ENCODE measurements at regions not wholly inside any gene's neighbourhood (a gene's known extent, or its start where the extent isn't known, plus 50 kb on each side); places are given as distances from the start of the nearest gene placed in this dataset.
A peak's percentile ranks its signal among the peaks of the same experiment; 100 is the strongest.

GRCh38 chr2:20135631-20136050, 84.2 kb upstream of the LAPTM4A start:
- peak in 7 of 9 donors; percentile 2 to 50 (median 15) for DNase-seq (ENCODE audit: low read depth in 6 of 9, low spot score in 9 of 9)
- Histone ChIP-seq H3K4me1 (ENCODE audit: control insufficient read depth in 2 of 2, insufficient read depth in 2 of 2, low read length in 2 of 2) (no peaks in the 10 kb centered on the region), H3K27me3 (ENCODE audit: control insufficient read depth in 2 of 2, insufficient read depth in 1 of 2, low read length in 1 of 2) (peaks cover 0 to 6% of the 10 kb centered on the region in 2 donors), H3K36me3 (ENCODE audit: control insufficient read depth in 2 of 2, insufficient read depth in 2 of 2, low read length in 1 of 2) (no peaks in the 10 kb centered on the region), H3K4me3 (ENCODE audit: low read length in 2 of 2) (no peak overlapping the region), H3K27ac (ENCODE audit: low read depth in 1 of 2, low read length in 1 of 2) (no peak overlapping the region), H3K9me3 (ENCODE audit: control insufficient read depth in 2 of 2, insufficient read depth in 1 of 2, low read length in 1 of 2) (no peaks in the 10 kb centered on the region)
- 18% methylated on average over 10 of the region's 10 CpGs for WGBS

- H3K4me1 ChIP-seq (ENCODE audit: control insufficient read depth in 2 of 2, insufficient read depth in 2 of 2, low read length in 2 of 2) = no peaks in the 10 kb centered on the region
Measured at GRCh38 chr2:20132990-20133535, 81.6 kb upstream of the LAPTM4A start.

GRCh38 chr2:20130821-20131645, 79.6 kb upstream of the LAPTM4A start:
- no peak for DNase-seq (ENCODE audit: low read depth in 6 of 9, low spot score in 9 of 9)
- no peaks in the 10 kb centered on the region for H3K9me3 ChIP-seq (ENCODE audit: control insufficient read depth in 2 of 2, insufficient read depth in 1 of 2, low read length in 1 of 2)
- H3K36me3 ChIP-seq (ENCODE audit: control insufficient read depth in 2 of 2, insufficient read depth in 2 of 2, low read length in 1 of 2) = no peaks in the 10 kb centered on the region
- WGBS = 88% methylated on average over 11 of the region's 11 CpGs
- H3K4me1 ChIP-seq (ENCODE audit: control insufficient read depth in 2 of 2, insufficient read depth in 2 of 2, low read length in 2 of 2) = no peaks in the 10 kb centered on the region
- no peak overlapping the region for H3K27ac ChIP-seq (ENCODE audit: low read depth in 1 of 2, low read length in 1 of 2)
- peaks cover 0 to 3% of the 10 kb centered on the region in 2 donors for H3K27me3 ChIP-seq (ENCODE audit: control insufficient read depth in 2 of 2, insufficient read depth in 1 of 2, low read length in 1 of 2)
- no peak overlapping the region for H3K4me3 ChIP-seq (ENCODE audit: low read length in 2 of 2)

More at GRCh38 chr2:20132990-20133535, 81.6 kb upstream of the LAPTM4A start:
- Histone ChIP-seq H3K27ac (ENCODE audit: low read depth in 1 of 2, low read length in 1 of 2) (no peak overlapping the region), H3K4me3 (ENCODE audit: low read length in 2 of 2) (no peak overlapping the region), H3K9me3 (ENCODE audit: control insufficient read depth in 2 of 2, insufficient read depth in 1 of 2, low read length in 1 of 2) (no peaks in the 10 kb centered on the region), H3K27me3 (ENCODE audit: control insufficient read depth in 2 of 2, insufficient read depth in 1 of 2, low read length in 1 of 2) (peaks cover 0 to 6% of the 10 kb centered on the region in 2 donors), H3K36me3 (ENCODE audit: control insufficient read depth in 2 of 2, insufficient read depth in 2 of 2, low read length in 1 of 2) (no peaks in the 10 kb centered on the region)
- 88% methylated on average over 12 of the region's 12 CpGs for WGBS
- no peak for DNase-seq (ENCODE audit: low read depth in 6 of 9, low spot score in 9 of 9)

GRCh38 chr2:20130160-20130560, 78.7 kb upstream of the LAPTM4A start:
- H3K4me1 ChIP-seq (ENCODE audit: control insufficient read depth in 2 of 2, insufficient read depth in 2 of 2, low read length in 2 of 2) = no peaks in the 10 kb centered on the region
- H3K27me3 ChIP-seq (ENCODE audit: control insufficient read depth in 2 of 2, insufficient read depth in 1 of 2, low read length in 1 of 2) = peaks cover 0 to 3% of the 10 kb centered on the region in 2 donors
- no peak for DNase-seq (ENCODE audit: low read depth in 6 of 9, low spot score in 9 of 9)
- no peaks in the 10 kb centered on the region for H3K36me3 ChIP-seq (ENCODE audit: control insufficient read depth in 2 of 2, insufficient read depth in 2 of 2, low read length in 1 of 2)
- no peaks in the 10 kb centered on the region for H3K9me3 ChIP-seq (ENCODE audit: control insufficient read depth in 2 of 2, insufficient read depth in 1 of 2, low read length in 1 of 2)
- H3K4me3 ChIP-seq (ENCODE audit: low read length in 2 of 2) = no peak overlapping the region
- H3K27ac ChIP-seq (ENCODE audit: low read depth in 1 of 2, low read length in 1 of 2) = no peak overlapping the region
- WGBS = 97% methylated on average over 3 of the region's 3 CpGs

DNA sequence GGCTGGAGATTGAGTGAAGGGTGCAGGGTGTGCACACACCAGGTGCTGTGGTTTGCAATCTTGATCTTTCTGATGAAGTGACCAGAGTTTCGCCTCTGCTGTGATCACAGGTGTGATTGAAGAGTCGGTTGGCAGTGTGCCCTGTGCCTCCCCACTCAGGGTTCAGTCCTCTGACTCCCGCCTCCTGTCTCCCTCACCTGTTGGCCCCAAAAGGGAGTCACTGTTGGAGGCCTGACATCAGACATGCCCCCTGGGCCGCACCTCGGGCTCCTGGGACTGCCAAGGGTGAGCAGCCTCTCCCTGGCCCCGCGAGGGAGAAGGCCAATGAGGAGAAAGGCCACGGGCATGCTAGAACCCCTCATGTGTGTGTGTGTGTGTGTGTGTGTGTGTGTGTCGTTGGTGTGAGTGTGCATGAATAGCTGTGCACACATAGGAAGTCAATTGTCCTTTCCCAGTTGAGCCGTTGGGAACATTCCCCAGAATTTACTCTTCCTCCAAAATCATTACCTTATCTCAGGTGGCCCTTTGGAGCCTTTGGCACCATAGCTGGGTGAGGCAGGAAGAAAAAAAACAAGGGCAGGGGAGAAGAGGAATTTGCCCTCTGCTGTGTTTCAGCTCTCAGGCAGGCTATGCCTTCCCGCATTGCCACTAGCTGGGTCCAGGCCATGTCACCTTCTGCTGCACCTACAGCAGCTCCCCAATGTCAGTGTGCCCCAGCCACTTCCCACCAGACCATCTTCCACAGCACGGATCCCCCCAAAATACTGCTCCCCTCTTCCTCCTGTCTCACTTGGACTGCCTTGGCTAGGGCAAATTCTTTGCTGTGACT, 78.1 kb upstream of the LAPTM4A start:
- H3K4me3 ChIP-seq (ENCODE audit: low read length in 2 of 2) = no peak overlapping the region
- H3K9me3 ChIP-seq (ENCODE audit: control insufficient read depth in 2 of 2, insufficient read depth in 1 of 2, low read length in 1 of 2) = no peaks in the 10 kb centered on the region
- no peak for DNase-seq (ENCODE audit: low read depth in 6 of 9, low spot score in 9 of 9)
- H3K36me3 ChIP-seq (ENCODE audit: control insufficient read depth in 2 of 2, insufficient read depth in 2 of 2, low read length in 1 of 2) = no peaks in the 10 kb centered on the region
- H3K27ac ChIP-seq (ENCODE audit: low read depth in 1 of 2, low read length in 1 of 2) = no peak overlapping the region
- WGBS = 92% methylated on average over 12 of the region's 12 CpGs
- H3K4me1 ChIP-seq (ENCODE audit: control insufficient read depth in 2 of 2, insufficient read depth in 2 of 2, low read length in 2 of 2) = no peaks in the 10 kb centered on the region
- H3K27me3 ChIP-seq (ENCODE audit: control insufficient read depth in 2 of 2, insufficient read depth in 1 of 2, low read length in 1 of 2) = no peaks in the 10 kb centered on the region

DNA sequence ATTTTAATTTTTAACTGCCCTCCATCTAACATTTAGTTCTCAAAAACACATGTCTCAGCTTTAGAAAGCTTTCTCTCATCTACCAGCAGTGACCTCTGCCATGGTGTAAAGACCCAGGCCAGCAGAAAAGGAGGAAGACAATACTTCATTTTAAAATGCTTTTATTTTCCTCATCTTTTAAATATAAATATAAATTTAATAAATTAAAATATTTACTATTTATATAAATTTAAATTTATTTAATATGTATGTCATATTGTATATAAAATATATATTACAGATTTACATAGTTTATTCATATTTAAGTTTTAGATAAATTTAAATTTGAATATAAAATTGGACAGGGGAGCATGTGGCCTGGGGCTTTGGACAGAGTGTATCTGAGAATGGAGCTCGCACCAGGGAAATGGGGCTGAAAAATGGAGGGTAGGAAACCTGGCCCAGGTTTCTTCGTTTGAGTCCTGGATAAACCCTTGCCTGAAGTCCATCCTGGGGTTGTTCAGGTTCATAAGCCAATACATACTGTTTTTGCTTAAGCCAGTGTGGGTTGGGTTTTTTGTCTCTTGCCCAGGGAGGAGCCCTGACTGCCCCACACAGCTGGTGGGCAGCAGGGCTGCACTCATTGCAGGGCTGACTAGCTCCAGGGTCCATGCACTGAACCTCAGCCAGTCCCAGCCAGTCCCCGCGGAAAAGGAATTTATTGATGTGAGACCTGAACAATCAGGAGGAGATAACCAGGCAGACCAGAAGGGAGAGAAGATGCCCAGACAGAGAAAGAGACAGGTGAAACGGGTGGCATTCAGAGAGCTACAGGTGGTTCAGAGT, 77.3 kb upstream of the LAPTM4A start:
- WGBS = 95% methylated on average over 5 of the region's 5 CpGs
- no peaks in the 10 kb centered on the region for H3K9me3 ChIP-seq (ENCODE audit: control insufficient read depth in 2 of 2, insufficient read depth in 1 of 2, low read length in 1 of 2)
- no peaks in the 10 kb centered on the region for H3K36me3 ChIP-seq (ENCODE audit: control insufficient read depth in 2 of 2, insufficient read depth in 2 of 2, low read length in 1 of 2)
- no peaks in the 10 kb centered on the region for H3K4me1 ChIP-seq (ENCODE audit: control insufficient read depth in 2 of 2, insufficient read depth in 2 of 2, low read length in 2 of 2)
- H3K27ac ChIP-seq (ENCODE audit: low read depth in 1 of 2, low read length in 1 of 2) = no peak overlapping the region
- no peak overlapping the region for H3K4me3 ChIP-seq (ENCODE audit: low read length in 2 of 2)
- no peaks in the 10 kb centered on the region for H3K27me3 ChIP-seq (ENCODE audit: control insufficient read depth in 2 of 2, insufficient read depth in 1 of 2, low read length in 1 of 2)
- DNase-seq (ENCODE audit: low read depth in 6 of 9, low spot score in 9 of 9) = no peak

DNA sequence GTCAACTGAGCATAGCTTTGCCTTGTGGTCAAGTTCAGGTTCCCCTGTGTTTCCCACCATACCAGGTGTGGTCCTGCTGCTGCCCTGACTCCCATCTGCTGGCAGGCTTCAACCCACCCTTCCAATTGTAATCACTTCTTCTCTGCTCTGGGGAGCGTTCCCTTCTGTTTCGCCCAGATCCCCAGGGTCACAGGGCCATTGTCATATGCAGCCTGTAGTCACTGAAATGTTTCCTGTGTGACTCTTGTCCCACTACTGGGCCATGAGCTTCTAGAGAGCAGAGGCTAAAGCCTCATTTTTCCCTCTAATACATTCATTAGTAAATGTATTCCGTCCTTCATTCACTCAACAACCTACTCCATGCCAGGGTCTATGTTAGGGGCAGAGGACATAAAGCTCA, 75.0 kb upstream of the LAPTM4A start:
- DNase-seq (ENCODE audit: low read depth in 6 of 9, low spot score in 9 of 9) = no peak
- Histone ChIP-seq H3K36me3 (ENCODE audit: control insufficient read depth in 2 of 2, insufficient read depth in 2 of 2, low read length in 1 of 2) (no peaks in the 10 kb centered on the region), H3K27ac (ENCODE audit: low read depth in 1 of 2, low read length in 1 of 2) (no peak overlapping the region), H3K27me3 (ENCODE audit: control insufficient read depth in 2 of 2, insufficient read depth in 1 of 2, low read length in 1 of 2) (no peaks in the 10 kb centered on the region), H3K4me3 (ENCODE audit: low read length in 2 of 2) (no peak overlapping the region), H3K9me3 (ENCODE audit: control insufficient read depth in 2 of 2, insufficient read depth in 1 of 2, low read length in 1 of 2) (no peaks in the 10 kb centered on the region), H3K4me1 (ENCODE audit: control insufficient read depth in 2 of 2, insufficient read depth in 2 of 2, low read length in 2 of 2) (no peaks in the 10 kb centered on the region)
- WGBS = 98% methylated on average over 3 of the region's 3 CpGs

DNA sequence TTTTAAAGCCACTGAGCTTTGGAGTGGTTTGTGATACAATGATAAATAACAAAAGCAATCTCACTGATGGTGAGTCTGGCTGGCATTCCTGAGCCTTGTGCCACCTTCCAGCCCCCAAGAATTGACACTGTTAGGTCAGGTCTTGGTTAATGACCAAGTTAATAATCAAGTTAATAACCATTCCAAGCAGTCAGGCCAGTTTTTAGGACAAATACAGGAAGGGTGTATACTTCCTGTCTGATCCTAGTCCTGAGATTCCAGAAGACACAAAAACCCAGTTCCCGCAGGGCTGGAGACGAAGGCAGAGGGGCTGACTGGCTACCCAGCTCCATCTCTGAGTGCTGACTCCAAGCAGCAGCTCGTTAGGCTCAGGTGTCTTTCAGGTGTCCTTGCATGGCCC, 74.6 kb upstream of the LAPTM4A start:
- DNase-seq (ENCODE audit: low read depth in 6 of 9, low spot score in 9 of 9) = no peak
- Histone ChIP-seq H3K9me3 (ENCODE audit: control insufficient read depth in 2 of 2, insufficient read depth in 1 of 2, low read length in 1 of 2) (no peaks in the 10 kb centered on the region), H3K36me3 (ENCODE audit: control insufficient read depth in 2 of 2, insufficient read depth in 2 of 2, low read length in 1 of 2) (no peaks in the 10 kb centered on the region), H3K27ac (ENCODE audit: low read depth in 1 of 2, low read length in 1 of 2) (no peak overlapping the region), H3K27me3 (ENCODE audit: control insufficient read depth in 2 of 2, insufficient read depth in 1 of 2, low read length in 1 of 2) (no peaks in the 10 kb centered on the region), H3K4me1 (ENCODE audit: control insufficient read depth in 2 of 2, insufficient read depth in 2 of 2, low read length in 2 of 2) (no peaks in the 10 kb centered on the region), H3K4me3 (ENCODE audit: low read length in 2 of 2) (no peak overlapping the region)
- WGBS = 86% methylated on average over 3 of the region's 3 CpGs

Measured in thymus (tissue), 11 donors.